ENCODE measurements at regions not wholly inside any gene's neighbourhood (a gene's known extent, or its start where the extent isn't known, plus 50 kb on each side); places are given as distances from the start of the nearest gene placed in this dataset.

DNA sequence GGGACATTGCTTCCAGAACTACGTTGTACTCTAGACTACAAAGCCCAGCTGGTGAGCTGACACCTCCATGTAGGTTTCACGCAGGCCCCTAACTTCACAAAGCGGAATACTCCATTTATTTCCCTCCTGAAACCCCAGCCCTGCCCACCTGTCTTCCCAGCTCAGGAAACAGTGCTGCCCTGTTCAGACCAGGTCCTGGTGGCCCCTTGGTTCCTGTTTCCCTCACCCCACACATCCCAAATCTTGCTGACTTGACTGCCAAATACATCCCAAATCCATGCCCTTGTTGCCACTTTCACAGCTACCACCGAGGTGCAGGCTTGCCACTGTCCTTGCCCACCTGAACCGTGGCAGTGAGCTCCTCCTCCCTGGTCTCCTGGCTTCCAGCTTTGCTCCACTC is 113.1 kb upstream of the PTPN1 start:
- no peak for DNase-seq

DNA sequence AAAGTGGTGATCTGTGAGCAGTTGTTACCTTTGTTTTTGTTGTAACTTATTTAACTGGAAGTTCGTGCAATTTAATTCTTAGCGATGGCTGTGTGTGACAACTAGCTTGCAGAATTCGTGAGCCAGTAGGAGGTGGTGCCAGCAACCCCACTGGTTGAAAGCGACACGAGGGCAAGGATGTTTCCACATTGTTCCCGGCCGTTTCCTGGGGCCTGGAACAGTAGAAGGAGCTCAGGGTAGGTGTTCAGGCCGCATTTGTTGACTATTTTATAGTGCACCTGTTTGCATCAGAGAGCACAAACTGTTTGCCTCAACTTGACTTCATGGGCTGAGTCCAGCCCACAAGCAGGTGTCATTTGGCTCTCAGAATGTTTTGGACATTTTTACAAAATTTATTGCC is 112.1 kb upstream of the PTPN1 start:
- DNase-seq: no peak

DNA sequence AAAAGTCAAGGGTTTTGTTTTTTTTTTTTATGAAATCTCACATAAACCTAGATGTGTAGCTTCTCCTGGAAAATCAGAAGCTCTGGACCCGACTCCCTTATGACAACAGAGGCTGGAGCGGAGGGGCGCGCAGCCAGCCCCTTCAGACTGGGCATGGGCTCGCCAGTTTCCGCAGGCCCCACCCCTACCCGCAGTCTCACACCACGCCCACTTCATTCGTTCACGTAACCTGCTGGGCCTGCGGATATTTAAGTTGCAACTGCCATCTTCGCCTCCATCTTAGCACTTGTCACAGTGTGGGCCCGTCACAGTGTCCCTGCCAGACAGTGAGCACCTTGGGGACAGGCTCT is 111.7 kb upstream of the PTPN1 start:
- no peak for DNase-seq

DNA sequence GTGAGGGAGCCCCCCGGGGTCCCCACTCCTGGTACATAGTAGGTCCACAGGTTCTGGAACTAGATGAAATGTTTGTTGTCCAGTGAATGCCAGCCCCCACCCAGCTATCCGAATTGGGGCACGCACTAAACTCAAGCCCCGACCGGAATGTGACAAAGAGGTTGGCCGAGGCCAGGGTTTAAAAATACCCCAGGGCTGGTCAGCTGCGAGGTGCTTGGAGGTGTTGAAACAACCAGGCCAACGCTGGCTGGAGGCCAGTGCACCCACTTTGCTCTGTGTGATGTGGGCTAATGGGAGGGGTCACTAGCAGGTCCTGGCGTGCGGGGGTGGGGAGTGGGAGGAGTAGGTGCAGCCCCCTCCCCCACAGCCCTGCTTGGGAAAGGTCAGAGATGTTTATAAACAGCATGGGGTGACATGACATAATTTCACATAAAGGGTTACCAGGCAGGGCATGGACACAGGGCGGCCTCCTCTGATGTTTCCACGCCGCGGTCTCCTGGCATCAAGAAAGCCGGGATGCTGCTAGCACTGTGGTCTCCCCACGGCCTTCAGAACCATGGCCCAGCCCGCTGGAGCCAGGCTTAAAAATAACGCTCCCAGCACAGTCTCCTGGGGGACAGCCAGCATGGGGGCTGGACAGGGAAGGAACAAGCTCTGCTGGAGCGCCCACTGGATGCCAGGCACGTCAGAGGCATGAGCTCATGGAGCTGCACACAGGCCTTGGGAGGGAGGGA is 111.2 kb upstream of the PTPN1 start:
- DNase-seq: peak; percentile 64

DNA sequence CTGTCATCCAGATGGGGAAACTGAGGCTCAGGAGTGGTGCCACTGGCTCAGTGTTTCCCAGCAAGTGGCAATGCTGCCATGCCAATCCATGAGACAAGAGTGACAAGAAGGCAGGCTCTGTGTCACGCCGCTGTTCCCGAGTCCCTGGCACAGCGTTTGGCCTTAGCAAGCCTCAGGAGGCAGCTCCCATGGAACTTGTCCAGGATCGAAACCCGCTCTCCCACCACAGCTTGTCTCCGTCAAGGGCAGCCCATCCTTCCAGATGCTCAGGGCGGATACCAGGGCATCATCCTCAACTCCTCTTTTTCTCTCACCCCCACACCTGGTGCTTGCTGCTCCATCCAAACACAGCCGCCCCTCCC is 110.6 kb upstream of the PTPN1 start:
- DNase-seq: no peak

DNA sequence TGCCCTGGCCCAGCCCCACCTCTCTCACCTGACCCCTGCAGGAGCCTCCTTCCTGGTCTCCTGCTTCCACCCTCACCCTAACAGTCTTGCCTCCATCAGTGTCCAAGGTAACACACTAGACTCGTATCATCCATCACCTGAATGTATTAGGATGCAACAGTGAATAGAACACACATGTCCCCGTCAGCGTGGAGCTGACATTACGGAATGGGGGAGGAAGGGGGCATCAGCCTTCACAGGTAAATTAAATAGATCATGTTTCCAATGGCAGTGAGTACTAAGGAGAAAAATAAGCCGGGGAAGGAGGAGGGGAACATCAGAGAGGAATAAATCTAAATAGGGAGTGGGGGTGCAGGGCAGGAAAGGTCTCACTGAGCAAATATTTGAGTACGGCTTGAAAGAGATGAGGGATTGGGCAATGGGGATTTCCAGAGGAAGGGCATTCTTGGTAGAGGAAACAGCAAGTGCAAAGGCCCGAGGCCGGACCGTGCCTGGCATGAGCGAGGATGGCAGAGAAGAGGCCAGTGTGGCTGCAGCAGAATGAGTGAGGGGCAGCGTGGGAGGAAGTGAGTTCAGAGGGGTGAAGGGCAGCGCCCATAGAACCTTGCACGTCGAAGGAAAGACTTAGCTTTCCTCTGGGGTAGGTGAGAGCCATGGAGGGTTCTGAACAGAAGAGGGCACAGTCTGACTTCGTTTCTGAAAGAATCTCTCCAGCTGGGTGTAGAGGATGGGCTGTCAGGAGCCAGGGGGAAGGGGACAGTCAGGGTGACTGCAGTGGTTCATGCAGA is 110.1 kb upstream of the PTPN1 start:
- no peak for DNase-seq

DNA sequence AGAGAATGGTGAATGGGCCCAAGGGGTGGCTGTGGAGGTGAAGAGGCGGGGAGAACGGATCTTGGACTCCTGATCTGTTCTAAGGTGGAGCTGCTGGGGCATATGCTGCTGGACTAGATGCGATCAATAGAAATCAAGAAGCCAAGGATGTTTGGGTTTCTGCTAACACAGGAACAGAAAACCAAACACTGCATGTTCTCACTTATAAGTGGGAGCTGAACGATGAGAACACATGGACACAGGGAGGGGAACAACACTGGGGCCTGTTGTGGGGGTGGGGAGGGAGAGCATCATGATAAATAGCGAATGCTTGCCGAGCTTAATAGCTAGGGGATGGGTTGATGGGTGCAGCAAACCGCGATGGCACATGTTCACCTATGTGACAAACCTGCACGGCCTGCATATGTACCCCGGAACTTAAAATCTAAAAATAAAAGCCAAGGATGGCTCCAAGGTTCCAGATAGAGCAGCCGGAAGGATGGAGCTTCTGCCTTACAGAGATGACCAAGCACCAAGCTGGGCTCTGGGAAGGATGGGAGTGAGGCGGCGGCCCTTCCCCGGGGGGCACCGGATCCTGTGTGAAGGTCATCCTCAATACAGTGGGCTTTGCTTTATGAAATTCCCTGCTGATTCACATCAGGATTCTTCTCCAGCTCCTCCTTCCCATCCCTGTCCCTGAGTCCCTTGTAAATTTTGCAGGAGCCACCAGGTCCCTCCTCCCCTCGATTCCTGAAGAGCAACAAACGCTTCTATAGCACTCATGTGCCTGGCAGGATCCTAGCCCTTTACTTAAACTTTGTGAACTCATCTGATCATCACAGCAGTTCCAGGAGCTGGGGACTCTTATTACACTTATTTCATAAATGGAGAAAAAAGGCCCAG is 109.2 kb upstream of the PTPN1 start:
- no peak for DNase-seq

DNA sequence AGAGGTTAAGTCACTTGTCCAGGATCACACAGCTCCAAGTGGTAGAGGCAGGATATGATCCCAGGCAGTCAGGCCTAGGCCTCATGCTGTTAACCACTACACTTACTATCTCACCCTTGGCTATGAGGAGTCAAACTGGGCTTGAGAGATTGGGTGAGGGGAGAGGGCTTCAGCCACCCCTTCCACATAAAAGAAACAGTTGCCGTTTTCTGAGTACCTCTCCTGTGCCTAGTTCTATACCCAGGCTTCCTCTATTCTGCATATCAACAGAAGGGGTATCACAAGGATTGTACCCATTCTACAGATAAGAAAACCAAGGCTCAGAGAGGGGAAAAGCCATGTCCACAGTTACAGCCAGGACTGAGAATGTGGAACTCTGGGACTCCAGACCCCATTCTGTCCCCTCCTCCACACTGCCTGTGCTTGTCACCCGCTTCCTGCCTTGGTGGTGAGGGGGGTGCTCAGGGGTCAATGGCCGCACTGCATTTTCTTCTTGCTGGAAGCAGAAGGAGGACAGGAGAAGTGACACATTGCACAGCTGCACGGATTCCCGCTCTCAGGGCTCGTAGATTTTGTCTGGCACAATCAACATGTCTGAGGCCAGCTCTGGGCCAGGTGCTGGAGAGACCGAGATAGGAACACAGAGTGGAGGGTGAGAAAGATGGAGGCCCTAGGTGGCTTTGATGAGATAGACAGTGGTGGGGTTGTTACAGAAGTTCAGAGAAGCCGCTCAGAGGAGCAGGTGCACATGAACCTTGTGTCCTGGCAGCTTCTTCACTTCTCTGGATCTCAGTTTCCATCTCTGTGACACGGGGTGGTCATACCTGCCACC is 108.4 kb upstream of the PTPN1 start:
- DNase-seq: no peak

DNA sequence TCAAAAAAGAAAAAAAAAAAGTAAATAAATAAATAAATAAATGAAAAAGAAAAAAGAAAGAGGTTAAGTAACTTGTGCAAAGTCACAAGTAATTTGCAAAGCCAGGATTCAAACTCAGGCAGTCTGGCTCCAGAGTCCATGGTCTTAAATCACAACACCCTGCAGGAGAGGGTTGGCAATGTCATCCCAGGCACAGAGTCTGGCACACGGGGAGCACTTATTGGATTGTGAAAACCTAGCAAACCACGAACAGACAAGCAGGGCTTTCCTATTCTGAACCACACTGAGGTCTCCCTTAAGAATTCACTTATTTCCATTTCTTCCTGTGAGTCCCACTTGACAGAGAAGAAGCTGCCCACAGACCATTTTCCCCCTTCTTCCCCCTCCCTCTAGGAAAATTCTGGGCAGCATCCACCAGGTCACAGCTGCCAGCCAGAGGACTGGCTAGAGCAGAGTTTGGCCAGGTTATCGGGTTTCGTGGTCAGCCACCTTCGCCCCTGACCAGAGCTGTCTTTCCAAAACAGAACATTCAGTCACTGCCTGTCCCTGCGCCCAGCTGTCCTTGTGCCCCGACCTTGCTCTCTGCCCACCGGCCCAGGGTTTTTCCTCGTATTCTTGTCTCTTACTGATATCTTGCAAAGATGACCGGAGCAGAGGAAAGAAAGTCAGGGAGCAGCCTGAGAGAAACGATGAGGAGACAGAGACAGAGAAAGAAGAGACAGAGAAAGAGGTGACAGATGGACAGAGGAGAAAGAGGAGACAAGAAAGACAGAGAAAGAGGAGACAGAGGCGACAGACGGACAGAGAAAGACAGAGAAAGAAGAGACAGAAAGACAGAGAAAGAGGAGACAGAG is 106.4 kb upstream of the PTPN1 start:
- DNase-seq: no peak

DNA sequence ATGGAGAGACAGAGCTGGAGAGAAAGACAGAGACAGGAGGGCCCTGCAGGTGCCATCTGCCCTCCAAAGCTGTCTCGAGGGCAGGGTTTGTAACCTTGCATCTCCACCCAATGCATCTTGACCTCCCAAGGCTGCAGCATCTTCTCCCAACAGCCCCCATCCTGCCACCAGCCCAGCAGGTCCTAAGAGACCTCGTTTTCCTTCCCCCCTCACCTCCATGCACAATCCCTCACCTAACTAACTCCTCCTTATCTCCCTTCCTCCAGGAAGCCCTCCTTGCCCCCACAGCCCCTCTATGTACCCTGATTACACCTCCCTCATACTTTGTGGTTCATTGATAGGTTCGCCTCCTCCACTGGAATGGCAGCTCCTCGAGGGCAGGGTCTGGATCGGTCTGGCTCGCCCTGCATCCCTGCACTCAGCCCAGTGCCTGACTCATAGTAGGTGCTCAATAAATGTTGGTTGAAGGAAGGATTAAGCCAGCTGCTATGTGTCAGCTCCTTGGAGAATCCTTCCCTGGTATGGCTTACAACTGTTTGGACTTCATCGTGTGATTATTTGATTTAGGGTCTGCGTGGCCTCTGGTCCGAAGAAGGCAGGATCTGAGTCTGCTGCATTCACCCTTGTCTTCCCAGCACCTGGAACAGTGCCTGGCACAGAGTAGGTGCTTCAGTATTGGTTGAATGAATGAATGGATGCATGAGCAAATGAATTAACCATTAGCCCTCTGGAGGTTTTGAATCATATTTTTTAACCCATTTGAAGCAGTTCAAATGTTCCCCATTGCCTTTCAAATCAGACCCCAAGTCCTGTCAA is 105.6 kb upstream of the PTPN1 start:
- DNase-seq: no peak

DNA sequence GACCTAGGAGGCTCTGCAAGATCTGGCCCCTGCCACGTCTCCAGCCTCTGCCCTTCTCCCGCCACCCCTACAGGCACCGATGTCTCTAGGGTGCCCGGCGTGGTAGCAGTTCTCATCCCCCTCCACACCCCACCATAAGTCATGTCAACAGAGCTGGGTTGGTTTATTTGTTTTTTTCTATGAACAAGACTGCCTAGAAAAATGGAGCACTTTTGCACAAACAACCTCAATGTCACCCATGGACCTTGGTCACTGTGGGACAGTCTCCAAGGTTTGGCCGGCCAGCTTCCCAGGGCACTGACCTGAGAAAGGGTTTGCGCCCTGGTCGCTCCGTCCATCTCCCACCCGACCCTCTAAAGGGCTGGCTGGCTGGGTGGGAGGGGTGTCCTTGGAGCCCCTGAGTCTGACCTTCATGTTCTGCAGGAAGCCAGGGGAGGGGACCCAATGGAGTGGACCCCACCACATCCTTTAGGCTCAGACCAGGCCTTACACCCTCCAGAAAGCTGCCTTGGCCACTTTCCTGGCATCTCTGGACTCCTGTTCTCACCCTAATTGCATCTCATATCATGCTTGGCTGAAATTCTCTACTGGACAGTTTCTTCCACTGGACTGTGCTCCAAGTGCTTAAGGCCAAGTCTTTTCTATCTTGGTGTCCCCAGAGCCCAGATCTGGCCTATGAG is 104.8 kb upstream of the PTPN1 start:
- no peak for DNase-seq

DNA sequence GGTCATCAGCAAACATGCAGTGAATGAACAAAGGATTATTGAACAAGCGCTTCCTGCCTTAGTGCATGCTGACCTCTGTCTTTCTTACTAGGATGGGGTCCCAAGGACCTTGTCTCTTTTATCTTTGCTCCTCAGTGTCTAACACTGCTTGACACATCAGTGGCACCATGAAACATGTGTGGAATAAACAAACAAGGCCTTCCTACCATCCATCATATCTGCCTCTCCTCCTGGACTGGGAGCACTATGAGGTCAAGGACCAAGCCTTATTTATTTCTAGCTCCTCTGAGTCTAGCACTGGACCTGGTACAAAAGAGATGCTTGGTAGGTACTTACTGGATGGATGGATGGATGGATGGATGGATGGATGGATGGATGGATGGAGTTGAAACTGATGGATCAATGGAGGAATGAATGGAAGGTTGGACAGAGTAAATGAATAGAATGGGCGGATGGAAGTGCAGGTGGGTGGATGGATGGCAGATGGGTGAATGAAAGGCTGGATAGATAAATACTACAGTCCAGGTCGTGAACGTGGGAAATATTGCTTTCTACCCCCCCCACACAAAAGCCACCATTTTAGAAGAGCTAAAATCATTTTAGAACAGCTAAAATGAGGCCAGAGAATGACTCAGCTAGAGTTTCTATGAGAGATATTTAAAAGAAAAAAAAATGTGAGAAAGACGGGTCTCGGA is 104.1 kb upstream of the PTPN1 start:
- no peak for DNase-seq

DNA sequence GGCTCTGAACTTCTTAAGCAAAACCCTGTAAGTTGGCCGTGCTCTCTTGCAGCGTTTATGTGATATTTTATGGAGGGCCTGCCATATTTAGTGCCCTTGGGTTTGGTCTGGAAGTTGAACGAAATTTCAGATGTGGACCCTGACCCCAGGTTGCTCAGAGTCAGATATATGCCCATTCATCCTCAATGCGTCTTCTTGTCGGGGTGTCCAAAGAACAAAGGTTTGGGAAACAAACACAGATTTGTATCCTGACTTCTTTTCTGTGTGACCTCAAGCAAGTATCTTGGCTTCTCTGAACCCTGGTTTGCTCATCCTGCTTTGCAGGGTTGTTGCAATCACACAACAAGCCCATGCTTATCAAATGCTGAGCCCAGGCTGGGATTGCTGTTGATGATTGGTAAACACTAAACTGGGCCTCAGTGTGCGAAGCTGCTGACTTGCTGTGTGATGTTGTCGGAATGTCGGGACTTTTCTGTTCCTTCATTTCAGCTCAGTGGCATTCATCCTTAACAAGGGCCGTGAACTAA is 103.5 kb upstream of the PTPN1 start:
- no peak for DNase-seq

DNA sequence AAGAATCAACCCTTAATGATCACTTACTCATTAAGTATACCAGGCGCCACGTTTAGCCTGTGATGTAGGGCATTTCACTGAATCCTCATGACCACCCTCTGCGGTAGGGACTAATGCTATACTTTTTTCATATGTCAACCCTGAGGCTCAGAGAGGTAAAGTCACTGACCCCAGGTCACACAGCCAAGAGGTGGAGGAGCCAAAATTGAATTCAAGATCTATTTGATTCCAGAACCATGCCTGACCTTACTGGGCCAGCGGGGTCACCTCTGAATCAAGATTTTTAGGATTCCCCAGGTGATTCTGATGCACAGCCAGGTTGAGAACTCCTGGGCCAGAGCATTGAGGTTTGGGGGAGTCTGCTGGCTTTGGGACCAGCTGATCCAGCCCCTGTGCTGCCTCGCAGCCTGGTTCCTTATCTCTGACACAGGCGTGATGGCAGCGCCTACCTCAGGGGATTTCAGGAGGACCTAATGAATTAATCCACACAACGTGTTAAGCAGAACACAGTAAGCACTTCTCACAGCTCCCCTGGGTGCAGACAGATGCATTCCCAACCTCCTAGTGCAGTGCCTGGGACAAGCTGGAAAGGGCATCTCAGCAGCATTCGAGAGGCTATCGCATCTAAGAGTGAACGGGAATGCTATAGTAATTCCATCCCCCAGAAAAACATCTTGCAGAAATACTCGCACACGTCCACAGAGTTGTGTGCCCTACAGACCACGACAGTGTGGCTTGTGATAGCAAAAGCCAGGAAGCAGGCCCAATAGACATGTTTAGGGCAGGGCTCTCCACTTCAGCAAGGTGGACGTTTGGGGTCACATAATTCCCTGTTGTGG is 101.4 kb upstream of the PTPN1 start:
- no peak for DNase-seq

DNA sequence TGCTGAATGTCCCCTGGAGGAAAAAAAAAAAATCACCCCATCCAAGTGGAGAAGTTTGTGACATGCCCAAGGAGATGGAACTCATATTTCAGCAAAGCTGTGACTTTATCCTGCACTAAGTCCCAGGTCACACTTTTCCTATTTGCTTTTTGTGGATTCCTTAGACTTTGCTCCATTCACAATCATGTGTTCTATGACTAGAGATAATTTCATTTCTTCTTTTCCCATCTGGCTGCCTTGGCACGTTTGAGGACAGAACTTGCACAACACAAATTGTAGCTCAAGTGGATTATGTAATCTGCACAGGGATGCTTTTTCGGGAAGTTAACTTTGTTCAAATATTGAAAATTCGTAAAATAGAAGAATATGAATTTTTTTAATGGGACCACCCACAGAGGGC is 100.7 kb upstream of the PTPN1 start:
- no peak for DNase-seq

DNA sequence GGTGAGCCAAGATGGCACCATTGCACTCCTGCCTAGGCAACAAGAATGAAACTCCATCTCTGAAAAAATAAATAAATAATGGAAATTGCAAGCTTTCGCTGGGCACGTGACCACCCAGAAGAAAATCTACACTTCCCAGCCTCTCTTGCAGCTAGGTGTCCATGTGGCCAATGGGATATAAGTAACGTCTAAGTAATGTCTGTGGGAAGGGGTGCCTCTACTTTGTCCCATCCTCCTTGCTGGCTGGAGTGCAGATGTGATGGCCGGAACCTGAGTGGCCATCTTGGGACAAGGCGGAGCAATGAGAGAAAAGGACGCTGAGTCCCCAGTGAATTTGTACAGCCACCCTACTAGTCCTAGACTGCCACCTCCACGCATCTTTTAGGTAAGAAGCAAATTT is 99.8 kb upstream of the PTPN1 start:
- DNase-seq: no peak

DNA sequence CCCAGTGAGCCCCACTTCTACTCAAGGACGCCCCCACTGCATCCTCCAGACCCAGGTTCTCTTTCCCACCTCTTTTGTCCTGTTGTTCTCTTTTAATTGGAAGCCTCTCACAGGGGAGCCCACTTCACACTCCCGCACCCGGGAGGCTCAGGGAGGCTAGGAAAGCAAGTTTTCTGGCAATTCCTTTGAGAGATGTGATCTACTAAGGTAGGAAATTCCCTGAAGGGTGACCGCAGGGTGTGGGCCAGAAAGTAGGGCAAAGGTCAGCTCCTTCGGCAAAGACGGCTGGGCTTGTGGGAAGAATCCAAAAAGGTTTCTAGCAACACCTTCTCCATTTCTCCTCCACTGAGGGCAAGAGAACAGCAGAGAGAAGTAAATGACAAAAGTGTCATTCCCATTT is 98.1 kb upstream of the PTPN1 start:
- no peak for DNase-seq

DNA sequence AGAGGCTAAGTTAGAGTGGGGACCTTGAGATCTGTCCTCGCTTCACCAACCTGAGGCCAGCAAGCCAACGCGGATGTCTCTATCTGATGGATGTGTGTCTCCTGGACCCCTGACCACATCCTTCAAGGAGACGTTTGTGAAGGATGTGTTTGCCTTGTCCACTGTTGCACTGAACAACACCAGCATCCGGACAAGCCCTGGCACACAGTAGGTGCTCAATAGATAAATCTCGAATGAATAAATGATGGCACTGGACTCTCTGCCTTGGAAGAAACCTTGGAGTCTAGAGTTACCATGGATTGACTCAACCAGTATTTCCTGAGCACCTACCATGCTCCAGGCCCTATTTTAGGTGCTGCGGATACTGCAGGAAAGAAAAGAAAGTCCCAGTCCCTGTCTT is 97.7 kb upstream of the PTPN1 start:
- no peak for DNase-seq

Measured in left hindlimb (tissue), 1 donor.